ENCODE measurements at regions not wholly inside any gene's neighbourhood (a gene's known extent, or its start where the extent isn't known, plus 50 kb on each side); places are given as distances from the start of the nearest gene placed in this dataset.

- DNase-seq = no peak
- ChIA-PET CTCF (no interaction called here), POLR2A (no interaction called here)
- no peaks in the 10 kb centered on the region for H3K36me3 Mint-ChIP-seq (ENCODE audit: insufficient read depth, unreplicated experiment)
- Histone ChIP-seq H3K36me3 (ENCODE audit: control insufficient read depth, insufficient read depth, low read length) (no peaks in the 10 kb centered on the region), H3K27me3 (replicated peaks; ENCODE audit: control insufficient read depth, insufficient read depth, low read length) (no peaks in the 10 kb centered on the region), H3K4me3 (ENCODE audit: low read depth, low read length) (no peak overlapping the region), H3K9me3 (no peaks in the 10 kb centered on the region), H3K4me1 (no peaks in the 10 kb centered on the region)
- no peaks in the 10 kb centered on the region for H3K4me1 Mint-ChIP-seq (ENCODE audit: low read depth, unreplicated experiment)
- BruUV-seq (replicated peaks) = no TSS peak
- intact Hi-C loops (cut with micrococcal nuclease; ENCODE audit: unreplicated experiment) = loop anchor here (10.0 kb wide), 1 partner anchor 320 kb away; no protein-coding TSS in a partner anchor
- H3K4me3 Mint-ChIP-seq (ENCODE audit: unreplicated experiment) = no peak overlapping the region
- no peaks in the 10 kb centered on the region for H3K9me3 Mint-ChIP-seq (ENCODE audit: unreplicated experiment)
- no peak for TF ChIP-seq CTCF (IDR thresholded peaks at IDR 0.05; ENCODE audit: insufficient read depth in 1 of 2, low read depth in 1 of 2, low read length in 1 of 2, severe bottlenecking in 1 of 2, unreplicated experiment in 1 of 2)
- peaks cover 2% of the 10 kb centered on the region for H3K27me3 Mint-ChIP-seq (ENCODE audit: insufficient read depth, unreplicated experiment)
- H3K27ac Mint-ChIP-seq (ENCODE audit: unreplicated experiment) = no peak overlapping the region
Measured at GRCh38 chr13:107834717-107835116, 380.6 kb downstream of the LIG4 start.

- Histone ChIP-seq H3K9me3 (no peaks in the 10 kb centered on the region), H3K4me1 (no peaks in the 10 kb centered on the region), H3K36me3 (ENCODE audit: control insufficient read depth, insufficient read depth, low read length) (no peaks in the 10 kb centered on the region), H3K4me3 (ENCODE audit: low read depth, low read length) (no peak overlapping the region), H3K27me3 (replicated peaks; ENCODE audit: control insufficient read depth, insufficient read depth, low read length) (no peaks in the 10 kb centered on the region)
- ChIA-PET CTCF (no interaction called here), POLR2A (no interaction called here)
- TF ChIP-seq CTCF (IDR thresholded peaks at IDR 0.05; ENCODE audit: insufficient read depth in 1 of 2, low read depth in 1 of 2, low read length in 1 of 2, severe bottlenecking in 1 of 2, unreplicated experiment in 1 of 2) = no peak
- no peak overlapping the region for H3K4me3 Mint-ChIP-seq (ENCODE audit: unreplicated experiment)
- H3K27me3 Mint-ChIP-seq (ENCODE audit: insufficient read depth, unreplicated experiment) = peaks cover 2% of the 10 kb centered on the region
- no peak for DNase-seq
- H3K27ac Mint-ChIP-seq (ENCODE audit: unreplicated experiment) = no peak overlapping the region
- intact Hi-C loops (cut with micrococcal nuclease; ENCODE audit: unreplicated experiment) = loop anchor here (10.0 kb wide), 1 partner anchor 321 kb away; no protein-coding TSS in a partner anchor
- H3K9me3 Mint-ChIP-seq (ENCODE audit: unreplicated experiment) = no peaks in the 10 kb centered on the region
- H3K4me1 Mint-ChIP-seq (ENCODE audit: low read depth, unreplicated experiment) = no peaks in the 10 kb centered on the region
- BruUV-seq (replicated peaks) = no TSS peak
- H3K36me3 Mint-ChIP-seq (ENCODE audit: insufficient read depth, unreplicated experiment) = no peaks in the 10 kb centered on the region
Measured at GRCh38 chr13:107834281-107834680, 381.1 kb downstream of the LIG4 start.

GRCh38 chr13:107832500-107833100 lies 382.7 kb downstream of the LIG4 start:
- no peaks in the 10 kb centered on the region for H3K4me1 ChIP-seq
- ChIA-PET POLR2A (no interaction called here), CTCF (no interaction called here)
- H3K27me3 ChIP-seq (replicated peaks; ENCODE audit: control insufficient read depth, insufficient read depth, low read length) = no peaks in the 10 kb centered on the region
- no peak for TF ChIP-seq CTCF (IDR thresholded peaks at IDR 0.05; ENCODE audit: insufficient read depth in 1 of 2, low read depth in 1 of 2, low read length in 1 of 2, severe bottlenecking in 1 of 2, unreplicated experiment in 1 of 2)
- no peaks in the 10 kb centered on the region for H3K36me3 ChIP-seq (ENCODE audit: control insufficient read depth, insufficient read depth, low read length)
- H3K4me3 Mint-ChIP-seq (ENCODE audit: unreplicated experiment) = no peak overlapping the region
- no peak overlapping the region for H3K4me3 ChIP-seq (ENCODE audit: low read depth, low read length)
- H3K4me1 Mint-ChIP-seq (ENCODE audit: low read depth, unreplicated experiment) = no peaks in the 10 kb centered on the region
- H3K27me3 Mint-ChIP-seq (ENCODE audit: insufficient read depth, unreplicated experiment) = peaks cover 2% of the 10 kb centered on the region
- DNase-seq = no peak
- no peaks in the 10 kb centered on the region for H3K9me3 Mint-ChIP-seq (ENCODE audit: unreplicated experiment)
- H3K27ac Mint-ChIP-seq (ENCODE audit: unreplicated experiment) = no peak overlapping the region
- no peaks in the 10 kb centered on the region for H3K9me3 ChIP-seq
- no TSS peak for BruUV-seq (replicated peaks)
- intact Hi-C loops (cut with micrococcal nuclease; ENCODE audit: unreplicated experiment) = loop anchor here (10.0 kb wide), 1 partner anchor 322 kb away; no protein-coding TSS in a partner anchor
- no peaks in the 10 kb centered on the region for H3K36me3 Mint-ChIP-seq (ENCODE audit: insufficient read depth, unreplicated experiment)
